NCI-H748 treated with DMSO at 0.1 percent for 48 hours (cell line): ENCODE measurements at regions not wholly inside any gene's neighbourhood (a gene's known extent, or its start where the extent isn't known, plus 50 kb on each side); places are given as distances from the start of the nearest gene placed in this dataset.

ENCODE experiments used
- DNase-seq: peaks from one replicate; lab custom pipeline; 2025; lab: John Stamatoyannopoulos, UW

DNA sequence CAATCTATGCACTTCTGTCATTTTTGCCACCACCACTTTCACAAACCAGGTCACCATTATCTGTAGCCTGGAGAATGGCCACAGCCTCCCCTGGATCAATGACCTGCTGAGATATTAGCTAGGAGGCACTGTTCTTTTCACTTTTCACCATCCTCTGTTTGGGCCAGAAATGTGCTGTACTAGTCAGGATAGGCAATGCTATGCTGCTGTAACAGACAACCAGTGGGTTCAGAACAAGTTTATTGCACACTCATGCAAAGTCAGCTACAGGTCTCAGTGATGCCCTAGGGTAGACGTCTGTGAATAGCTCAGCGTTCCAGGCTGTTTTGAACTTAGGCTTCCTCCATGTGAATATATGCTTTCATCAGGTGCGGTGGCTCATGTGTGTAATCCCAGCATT lies 231.5 kb downstream of the SUDS3 start:
- no peak for DNase-seq

DNA sequence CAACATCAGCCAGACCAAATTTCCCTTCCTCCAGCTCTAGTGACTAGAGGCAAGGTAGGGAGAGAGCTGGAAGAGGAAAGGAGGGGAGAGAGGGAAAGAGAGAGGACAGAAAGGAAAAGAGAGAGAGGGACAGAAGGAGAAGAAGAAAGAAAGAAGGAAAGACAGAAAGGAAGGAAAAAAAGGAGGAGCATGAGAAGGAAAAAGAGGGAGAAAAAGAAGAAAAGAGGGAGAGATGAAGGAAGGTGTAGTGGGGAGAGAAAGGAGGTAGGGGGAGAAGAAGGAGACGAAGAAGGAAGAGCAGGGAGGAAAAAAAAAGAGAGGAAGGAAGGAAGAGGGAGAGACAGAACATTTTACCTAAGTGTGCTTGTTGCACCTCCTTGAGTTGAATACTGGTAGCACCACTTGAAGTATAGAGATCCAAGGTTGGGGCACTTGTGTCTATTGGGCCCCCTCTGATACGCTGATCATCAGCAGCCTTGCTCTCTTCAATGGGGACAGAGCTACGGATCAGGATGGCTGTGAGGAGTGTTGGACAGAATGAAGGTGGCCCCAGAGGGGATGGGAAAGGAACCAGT lies 232.5 kb downstream of the SUDS3 start:
- no peak for DNase-seq

DNA sequence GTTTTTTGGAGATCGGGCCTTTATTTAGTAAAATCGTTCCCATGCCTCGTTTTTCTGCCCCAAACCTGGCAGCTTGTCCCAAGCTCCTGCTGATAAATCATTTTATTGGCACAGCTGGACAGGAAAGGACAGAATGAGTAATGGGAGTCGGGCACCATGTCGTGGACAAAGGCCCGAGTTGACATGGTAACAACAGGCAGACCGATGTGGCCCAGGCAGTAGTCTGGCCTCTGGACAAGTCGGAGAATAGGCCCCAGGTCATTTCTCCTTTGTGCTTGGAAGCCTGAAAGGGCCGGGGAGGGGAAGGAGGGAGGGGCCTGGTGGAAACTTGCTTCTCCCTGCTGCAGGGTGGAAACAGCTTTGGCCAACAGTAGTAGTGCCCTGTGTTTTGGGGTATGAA lies 234.9 kb downstream of the SUDS3 start:
- DNase-seq: peak; percentile 40

DNA sequence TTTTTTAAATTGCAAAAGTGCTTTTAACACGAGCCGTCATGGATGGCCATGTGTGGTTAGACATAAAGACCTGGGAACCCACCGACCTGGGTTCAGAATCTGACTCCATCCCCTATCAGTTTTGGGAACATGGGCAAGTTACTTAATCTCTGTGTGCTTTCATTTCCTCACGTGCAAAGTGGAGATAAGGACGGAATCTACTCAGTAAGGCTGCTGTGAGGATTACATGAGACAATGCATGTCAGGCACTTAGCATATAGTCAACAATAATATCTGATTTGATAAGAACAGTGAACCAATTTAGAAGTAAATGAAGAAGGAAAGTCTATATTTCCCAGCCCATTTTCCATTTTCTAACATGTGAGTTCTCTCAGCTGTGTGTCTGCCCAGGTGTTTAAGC lies 235.4 kb downstream of the SUDS3 start:
- DNase-seq: no peak

DNA sequence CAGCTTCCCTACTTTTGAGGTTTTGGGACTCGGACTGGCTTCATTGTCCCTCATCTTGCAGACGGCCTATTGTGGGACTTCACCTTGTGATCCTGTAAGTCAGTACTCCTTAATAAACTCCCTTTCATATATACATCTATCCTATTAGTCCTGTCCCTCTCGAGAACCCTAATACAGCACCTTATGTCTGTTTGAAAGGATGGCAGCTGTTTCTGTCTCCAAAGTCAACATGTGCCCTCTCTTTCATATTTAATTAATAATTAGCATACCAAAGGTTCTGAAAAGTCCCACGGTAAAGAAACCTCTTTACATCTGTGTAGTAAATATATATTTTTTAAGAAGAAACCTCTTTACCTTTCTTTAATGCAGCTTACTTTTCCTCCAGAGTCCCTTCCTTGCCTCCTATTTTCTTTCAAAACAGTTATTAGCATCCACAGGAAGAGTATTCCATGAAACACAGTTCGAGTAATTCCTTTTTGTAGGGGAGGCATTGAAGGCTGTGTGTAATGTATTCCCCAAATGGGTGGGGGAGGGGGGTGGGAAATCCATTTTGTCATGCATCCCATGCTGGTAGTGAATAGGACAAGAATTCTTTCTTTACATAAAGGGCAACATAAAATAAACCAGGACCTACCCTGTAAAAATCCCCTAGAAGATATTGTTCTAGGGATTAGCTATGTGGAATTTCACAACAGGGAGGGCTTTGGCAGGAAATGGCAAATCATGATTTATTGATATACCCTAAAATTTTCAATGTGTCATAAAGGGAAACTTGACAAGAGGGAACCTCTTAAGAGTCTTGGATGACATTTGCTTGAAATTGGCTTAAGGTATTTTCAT lies 241.5 kb downstream of the SUDS3 start:
- DNase-seq: no peak

DNA sequence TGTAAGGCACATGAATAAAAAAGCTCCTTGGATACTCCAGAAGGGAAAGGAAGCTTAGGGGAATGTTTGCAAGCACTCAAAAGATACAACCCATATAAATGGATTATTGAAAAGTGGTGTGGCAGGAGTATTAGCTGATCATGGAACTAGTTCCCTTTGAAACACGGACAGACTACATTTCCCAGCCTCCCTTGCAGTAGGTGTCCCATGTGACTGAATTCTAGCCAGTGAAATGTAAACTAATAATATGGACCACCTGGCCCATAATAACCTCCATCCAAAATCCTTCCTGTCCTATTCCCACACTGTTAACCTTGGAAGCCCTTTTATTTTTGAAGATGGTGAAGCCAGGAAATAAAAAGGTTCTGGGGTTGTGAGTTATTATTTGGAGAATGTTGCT lies 242.3 kb downstream of the SUDS3 start:
- no peak for DNase-seq

DNA sequence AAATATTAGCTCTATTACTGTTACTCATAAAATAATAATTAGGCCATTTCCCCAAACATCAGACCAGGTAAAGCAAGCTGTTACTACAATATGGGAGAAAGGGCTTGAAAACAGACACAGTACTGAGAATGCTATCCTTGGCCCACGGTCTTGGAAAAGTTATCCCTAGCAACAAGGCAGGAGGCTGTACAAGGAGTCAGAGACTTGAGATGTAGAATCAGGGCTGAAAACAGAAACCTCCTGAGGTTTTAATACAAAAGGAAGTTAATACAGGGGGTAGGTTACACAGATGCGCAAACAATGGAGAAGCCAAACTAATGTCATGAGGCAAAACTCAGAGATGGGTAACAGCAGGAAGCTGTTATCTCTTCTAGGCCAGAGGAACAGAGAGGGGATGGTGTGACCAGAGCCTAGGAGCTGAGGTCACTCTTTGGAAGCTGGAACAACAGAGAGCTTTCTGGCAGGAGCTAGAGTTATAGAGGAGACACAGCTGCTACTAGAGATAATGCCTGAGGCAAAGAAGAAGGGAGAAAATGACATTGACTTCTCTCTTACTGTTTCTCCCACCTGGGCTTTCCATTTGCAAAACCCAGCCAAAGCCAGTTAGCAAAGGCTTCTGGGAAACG lies 248.8 kb downstream of the SUDS3 start:
- DNase-seq: no peak

DNA sequence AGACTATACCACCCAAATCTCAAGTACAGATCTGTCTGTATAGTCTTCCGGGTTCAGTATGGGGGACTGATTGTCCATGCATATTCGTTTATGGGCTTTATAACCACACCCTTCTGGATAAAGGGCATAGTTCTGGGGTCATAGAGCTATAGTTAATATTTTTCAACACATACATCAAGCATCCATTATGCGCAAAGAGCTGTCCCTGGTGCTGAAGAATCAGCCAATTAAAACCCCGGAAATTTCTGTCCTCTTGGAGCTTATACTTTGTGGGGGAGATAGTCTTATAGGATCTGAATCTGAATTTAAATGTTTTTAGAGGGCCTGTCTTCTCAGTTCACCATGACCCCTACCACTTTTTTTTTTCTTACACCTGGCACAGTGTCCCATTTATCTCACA lies 256.7 kb downstream of the SUDS3 start:
- no peak for DNase-seq

DNA sequence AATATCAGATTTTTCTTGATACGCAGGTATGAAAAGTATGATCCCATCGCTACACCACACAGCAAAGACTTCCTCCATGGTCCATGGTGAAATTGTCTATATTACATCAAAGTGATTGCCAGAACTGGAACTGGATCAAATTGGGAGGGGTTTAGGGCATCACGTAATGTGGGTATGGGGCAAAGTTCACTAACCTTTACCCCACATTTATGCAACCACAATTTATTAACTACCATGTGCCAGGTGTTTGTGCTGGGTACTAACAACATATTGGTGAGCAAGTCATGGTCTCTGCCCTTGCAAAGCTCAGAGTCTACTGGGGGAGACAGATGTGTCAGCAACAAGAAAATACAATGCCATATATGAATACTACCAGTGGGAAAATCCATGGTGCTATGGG lies 258.9 kb downstream of the SUDS3 start:
- DNase-seq: no peak

DNA sequence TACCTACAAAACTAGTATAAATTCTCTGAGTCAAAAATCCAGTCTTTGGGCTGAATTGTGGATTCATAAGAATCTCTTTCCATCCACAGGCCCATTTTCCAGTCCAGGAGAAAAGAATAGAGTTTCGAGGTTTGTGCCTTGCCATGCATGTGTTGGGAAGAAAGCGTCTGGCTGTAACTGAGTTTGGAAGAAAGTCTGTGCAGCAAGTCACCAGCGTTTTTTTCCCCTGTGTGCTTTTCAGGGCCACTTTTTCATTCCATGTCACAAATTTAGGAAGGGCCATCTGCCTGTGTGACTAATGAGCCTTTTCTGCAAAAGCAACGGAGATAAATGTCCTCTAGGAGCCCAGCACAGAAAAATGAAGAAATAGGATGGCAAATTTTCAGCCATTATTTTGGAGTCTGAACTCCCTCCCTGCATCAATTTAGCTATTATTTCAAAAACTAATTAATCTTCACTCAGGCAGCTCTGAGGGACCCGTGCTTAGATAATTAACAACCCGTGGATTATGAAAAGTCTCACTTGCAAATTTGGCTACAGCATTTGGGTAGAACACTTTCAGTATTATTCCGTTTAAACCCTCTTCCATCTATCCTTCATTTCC lies 261.5 kb downstream of the SUDS3 start:
- DNase-seq: no peak

DNA sequence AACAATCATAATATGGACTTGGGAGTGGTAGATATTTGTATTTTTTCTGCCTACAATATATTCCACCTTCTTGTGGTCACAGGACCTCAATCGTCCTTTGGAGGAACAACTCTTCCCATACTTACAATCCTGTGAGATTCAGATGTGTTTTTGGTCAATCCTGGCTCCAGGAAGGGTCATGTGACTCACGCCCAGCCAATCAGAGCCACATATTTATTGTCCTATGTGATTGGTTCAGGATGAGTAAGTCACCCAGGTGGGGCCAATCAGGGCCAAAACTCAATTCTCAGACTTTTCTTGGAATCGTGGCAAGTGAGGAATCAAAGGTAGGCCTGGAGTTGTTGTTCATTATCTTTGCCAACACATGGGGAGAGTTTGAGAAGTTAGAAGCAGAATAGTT lies 264.9 kb downstream of the SUDS3 start:
- no peak for DNase-seq

DNA sequence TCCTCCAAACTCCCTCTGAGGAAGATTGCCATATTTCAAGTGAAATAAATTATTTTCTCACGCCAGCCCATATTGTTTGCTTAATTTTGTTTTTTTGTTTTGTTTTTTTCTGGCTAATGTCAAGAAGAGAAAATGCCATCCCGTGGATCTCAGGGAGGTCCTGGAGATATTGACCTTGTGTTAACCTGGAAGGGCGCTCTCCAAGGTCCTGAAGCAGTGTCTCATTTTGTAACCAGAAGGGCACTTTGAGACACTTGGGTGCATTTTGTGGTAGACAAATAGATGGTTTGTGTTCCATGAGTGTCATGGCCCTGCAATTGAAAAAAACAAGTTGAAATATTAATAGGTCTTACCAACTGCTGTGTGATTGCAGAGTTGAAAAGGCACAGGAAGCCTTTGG lies 268.9 kb downstream of the SUDS3 start:
- no peak for DNase-seq

DNA sequence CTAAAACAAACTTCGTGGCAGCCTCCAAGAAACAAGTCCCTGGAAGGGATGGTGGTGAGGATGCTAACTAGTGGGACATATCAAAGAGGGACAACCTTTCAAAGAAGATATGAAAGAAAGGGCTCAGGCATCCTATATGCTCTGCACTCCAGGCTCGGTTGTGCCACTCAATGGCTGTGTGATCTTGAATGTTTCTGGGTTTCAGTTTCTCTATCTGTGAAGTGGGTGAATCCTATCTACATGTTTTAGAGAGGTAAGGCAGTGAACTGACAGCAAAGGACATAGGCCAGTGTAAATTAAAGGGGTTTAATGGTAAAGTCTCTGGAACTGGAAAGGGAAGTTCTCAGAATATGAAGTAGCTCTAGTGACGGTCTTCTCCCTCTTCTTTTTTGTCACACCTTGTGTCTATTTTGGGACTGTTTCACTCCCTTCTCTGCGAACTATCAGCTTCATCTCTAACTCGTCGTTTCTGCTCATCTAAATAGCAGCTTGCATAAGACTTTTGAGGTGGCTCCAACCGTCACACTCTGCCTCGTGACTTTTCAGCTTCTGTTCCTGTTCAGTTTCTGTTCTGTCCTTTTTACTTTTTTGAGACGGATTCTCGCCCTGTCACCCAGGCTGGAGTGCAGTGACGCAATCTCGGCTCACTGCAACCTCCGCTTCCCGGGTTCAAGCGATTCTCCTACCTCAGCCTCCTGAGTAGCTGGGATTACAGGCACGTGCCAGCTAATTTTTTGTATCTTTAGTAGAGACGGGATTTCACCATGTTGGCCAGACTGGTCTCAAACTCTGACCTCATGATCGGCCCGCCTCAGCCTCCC lies 273.6 kb downstream of the SUDS3 start:
- DNase-seq: no peak

DNA sequence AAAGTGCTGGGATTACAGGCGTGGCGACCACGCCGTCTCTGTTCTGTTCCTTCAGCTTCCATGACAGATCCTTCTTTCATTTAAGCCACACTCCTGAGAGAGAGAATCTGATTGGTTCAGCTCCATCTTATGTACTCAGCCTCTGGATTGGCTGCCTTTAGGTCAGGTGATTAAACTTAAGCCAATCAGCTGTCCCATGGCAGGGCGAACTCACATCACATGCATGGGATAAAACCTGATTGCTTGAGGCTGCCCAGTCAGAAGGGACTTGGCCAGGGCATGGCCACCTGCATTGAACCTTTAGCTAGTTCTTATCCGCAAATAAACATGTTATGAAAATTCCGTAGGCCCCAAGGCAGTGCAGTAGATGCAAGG lies 274.2 kb downstream of the SUDS3 start:
- no peak for DNase-seq

DNA sequence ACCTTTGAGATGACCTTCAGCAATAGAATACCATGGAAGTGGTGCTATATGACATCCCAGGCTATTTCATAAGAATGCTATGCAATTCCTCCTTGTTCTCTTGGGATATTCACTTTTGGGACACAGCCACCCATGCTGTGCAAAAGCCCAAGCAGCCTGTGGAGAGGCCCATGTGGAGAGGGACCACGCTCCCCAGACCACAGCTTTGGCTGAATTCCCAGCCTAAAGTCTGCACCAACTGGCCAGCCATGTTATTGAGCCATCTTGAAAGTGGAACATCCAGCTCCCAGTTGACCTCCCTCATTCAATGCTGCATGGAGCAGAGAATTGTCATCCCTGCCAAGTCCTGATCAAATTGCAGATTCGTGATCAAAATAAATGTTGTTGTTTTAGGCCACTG lies 275.1 kb downstream of the SUDS3 start:
- DNase-seq: no peak

DNA sequence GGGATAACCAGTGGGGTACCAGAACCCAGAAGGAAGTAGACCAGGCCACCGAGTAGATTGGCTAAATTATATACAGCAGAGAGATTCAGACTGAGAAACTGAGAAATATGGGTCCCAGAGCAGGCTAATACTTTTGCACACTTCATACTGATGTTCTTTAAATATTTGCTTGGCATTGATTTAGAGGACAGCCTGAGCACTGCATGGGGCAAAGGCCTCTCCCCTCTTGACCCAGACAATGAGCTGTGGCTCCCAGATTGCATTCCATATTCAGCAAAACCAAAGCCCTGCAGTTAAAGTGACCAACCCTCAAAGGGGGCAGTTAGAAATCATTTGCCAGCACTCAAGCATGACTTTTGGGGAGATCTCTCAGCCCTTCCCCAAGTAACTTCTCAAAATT lies 279.2 kb downstream of the SUDS3 start:
- DNase-seq: no peak

DNA sequence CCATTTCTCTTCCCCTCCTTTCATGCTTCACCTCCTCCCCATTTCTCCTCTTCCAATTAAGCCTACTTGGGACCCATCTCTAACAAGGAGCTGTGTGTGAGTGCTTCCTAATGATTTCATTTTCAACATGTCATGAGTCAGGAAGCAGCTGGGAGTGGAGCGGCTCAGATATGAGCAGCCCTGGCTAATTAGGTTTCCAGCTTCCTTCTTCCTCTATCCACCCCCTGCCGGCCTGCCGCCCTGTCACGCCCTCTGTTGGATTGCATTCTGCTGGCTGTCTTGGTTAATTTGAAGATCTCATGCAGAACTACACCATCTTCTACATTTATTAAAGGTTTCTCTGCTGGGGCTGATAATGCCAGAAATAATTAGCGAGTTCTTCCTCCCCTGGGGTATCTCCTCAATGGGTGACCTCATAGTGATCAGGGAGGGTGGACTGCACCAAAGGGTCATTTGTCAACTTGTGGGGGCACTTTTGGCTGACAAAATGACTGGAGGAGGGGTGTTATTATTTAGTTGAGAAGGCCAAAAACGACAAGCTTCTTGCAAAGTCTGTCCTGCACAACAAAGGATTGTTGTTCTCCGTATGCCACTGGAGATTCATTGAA lies 300.9 kb upstream of the SRRM4 start:
- no peak for DNase-seq

DNA sequence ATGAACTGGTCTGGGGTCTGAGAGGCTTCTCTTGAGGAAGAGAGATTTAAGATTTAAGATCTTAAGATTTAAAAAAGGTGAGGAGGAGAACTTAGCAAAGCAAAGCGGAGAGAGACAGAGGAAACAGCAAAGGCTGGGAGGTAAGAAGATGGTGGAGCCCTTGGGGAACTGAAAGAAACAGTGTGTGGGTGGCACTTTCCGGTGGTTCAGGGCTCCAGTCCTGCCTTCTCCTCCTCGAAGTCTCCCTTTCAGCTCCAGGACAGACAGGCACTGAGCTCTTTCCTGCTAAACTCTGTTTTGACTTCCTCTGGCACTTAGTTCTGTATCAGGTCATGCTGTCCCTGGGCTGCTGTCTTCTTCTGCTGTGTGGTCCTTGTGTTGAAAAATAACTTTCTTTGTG lies 298.7 kb upstream of the SRRM4 start:
- DNase-seq: no peak

DNA sequence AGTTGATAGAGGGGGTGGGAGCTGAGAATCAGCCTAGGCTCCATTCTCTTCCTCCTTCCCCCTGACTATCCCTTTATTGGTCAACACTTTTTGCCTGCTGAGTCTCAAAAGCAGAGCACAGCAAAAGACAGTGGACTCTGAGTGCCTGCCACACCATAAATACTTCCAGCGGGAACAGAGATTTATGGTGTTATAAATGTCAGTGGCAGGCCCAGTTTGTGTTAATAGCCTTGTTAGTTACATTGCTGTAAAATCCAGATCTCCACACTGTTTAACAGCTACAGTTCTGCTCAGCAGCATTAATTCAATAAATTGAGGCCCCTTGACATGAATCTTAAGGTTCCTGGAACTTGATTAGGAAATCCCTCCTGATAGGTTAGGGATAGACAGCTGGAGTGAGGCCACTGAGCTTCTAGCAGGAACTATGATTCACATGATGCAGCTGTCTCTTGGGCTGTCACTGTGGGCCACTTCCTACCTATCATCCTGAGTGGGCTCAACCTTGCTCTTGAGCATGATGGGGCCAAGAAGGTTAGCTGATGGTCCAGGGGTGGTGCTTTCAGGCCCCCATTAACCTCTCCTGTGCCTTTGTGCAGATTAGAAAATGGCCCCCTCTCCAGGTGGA lies 295.2 kb upstream of the SRRM4 start:
- no peak for DNase-seq

DNA sequence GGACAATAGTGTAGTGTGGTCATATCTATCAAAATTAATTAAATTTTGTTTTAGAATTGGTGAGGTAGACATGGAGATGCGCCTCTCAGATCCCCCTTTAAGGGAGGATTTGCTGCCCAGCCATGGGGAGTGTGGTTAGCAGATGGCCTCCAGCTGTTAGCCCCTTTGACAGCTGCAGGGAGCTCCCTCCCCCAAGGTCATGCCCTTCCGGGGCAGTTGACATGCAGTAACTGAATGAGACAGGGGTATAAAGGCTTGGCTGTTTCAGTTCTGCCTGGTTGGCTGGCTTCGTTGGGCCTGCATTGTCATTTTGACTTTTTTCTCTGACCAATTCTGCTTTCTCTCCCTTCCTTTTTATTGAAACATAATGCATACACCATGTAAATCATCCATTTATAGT lies 291.5 kb upstream of the SRRM4 start:
- no peak for DNase-seq

DNA sequence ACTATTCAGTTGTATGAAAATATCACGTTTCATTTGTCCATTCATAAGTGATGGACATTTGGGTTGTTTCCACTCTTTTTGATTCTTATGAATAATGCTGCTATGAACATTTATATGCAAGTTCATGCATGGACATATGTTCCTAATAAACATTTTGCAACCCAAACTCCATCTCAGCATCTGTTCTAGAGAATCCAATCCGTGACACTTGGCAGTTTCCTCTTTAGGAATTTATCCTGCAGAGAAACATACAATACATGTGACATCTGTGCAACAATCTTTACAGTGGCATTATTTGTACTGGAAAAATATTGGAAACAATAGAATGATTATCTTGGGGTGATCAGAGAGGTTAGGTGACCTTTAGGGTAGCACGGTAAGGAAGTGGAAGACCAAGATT lies 290.8 kb upstream of the SRRM4 start:
- no peak for DNase-seq
